ENCODE measurements at regions not wholly inside any gene's neighbourhood (a gene's known extent, or its start where the extent isn't known, plus 50 kb on each side); places are given as distances from the start of the nearest gene placed in this dataset.

DNA sequence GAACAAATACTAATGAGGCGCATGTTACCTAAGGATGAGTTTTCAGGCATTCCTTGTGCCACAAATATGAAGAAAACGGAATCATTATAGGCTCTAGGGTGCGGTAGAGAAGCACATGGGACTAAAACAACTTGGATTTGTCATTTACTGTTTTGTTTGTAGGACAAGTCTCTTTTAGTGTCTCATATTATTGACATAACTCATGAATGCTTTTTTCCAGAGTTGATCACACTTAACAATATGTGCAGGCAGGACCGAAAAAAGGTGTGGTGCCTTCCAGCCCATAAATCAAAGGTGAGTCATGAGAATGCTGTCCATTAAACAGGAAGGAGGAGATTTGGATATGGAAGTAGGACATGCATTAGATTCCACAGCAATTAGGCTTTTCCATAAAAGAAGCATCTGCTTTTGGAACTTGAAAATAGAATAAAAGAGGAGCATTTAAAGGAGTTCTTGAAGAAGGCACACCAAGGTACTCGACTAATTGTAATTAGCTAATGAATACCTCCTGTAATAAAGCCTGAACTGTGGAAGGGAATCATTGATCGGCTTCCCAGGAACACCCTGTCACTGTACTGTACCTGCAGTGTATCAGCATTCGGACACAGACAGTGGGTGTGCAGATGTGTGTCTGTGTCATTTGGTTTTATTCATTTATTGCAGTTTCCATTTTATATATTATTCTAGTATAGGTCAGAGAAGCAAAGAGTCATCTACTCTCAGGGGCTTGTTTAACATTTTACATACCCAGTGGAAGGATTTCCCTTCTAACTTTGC lies 119.7 kb upstream of the KLF14 start:
- TF ChIP-seq, protein P1, sequence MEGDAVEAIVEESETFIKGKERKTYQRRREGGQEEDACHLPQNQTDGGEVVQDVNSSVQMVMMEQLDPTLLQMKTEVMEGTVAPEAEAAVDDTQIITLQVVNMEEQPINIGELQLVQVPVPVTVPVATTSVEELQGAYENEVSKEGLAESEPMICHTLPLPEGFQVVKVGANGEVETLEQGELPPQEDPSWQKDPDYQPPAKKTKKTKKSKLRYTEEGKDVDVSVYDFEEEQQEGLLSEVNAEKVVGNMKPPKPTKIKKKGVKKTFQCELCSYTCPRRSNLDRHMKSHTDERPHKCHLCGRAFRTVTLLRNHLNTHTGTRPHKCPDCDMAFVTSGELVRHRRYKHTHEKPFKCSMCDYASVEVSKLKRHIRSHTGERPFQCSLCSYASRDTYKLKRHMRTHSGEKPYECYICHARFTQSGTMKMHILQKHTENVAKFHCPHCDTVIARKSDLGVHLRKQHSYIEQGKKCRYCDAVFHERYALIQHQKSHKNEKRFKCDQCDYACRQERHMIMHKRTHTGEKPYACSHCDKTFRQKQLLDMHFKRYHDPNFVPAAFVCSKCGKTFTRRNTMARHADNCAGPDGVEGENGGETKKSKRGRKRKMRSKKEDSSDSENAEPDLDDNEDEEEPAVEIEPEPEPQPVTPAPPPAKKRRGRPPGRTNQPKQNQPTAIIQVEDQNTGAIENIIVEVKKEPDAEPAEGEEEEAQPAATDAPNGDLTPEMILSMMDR (IDR thresholded peaks at IDR 0.05; ENCODE audit: extremely low read depth in 1 of 2, insufficient read depth in 1 of 2, low read depth in 1 of 2, low read length in 2 of 2), result no peak
- TF ChIP-seq POLR2A (IDR thresholded peaks at IDR 0.05; ENCODE audit: low read depth, low read length), result no peak
